ENCODE measurements at regions not wholly inside any gene's neighbourhood (a gene's known extent, or its start where the extent isn't known, plus 50 kb on each side); places are given as distances from the start of the nearest gene placed in this dataset.

- TF ChIP-seq CTCF (IDR thresholded peaks at IDR 0.05; ENCODE audit: low read length) (no peak), EZH2 (optimal IDR thresholded peaks at IDR 0.05; ENCODE audit: low read depth, low read length) (no peak)
These were observed 188.1 kb upstream of the TSC22D2 start for GRCh38 chr3:150220041-150220440.
